Stimulated activated CD8-positive, alpha-beta memory T cell treated with anti-CD3 and anti-CD28 coated beads, Interleukin-15, amount 100 ng/mL, for 1 hour (primary cell): ENCODE measurements at regions not wholly inside any gene's neighbourhood (a gene's known extent, or its start where the extent isn't known, plus 50 kb on each side); places are given as distances from the start of the nearest gene placed in this dataset.
"Not testable (repeated sequence)": the region's sequence is repeated elsewhere in the genome, so short reads cannot be mapped to it uniquely, and the experiment has no call there.

ENCODE experiments used
- DNase-seq: peaks from one replicate; pipeline ENCODE4 v3.0.0-alpha.2; 2020; ENCODE audit warnings: low read depth

GRCh38 chr21:35398346-35398982 lies 349.4 kb upstream of the RUNX1 start:
- DNase-seq = no peak

DNA sequence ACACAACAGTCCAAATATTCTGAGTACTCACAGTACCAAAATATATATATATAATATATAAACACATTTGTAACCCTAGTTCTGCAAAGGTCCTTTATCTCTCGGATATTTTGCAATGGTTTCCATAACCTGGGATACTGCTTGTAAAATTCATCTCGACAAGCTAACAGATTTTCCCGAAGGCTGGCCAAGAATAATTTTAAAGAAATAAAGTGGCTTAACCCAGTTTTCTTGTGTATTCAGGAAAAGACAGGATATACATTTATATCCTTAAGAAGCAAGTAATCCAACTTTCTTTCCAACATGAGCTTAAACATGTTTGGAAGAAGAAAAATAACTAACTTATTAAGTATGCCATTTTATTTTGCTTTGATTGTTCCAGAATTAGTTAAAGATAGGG lies 348.7 kb upstream of the RUNX1 start:
- no peak for DNase-seq

GRCh38 chr21:35396655-35397054 lies 347.6 kb upstream of the RUNX1 start:
- DNase-seq = no peak

GRCh38 chr21:35395728-35396127 lies 346.6 kb upstream of the RUNX1 start:
- DNase-seq = no peak

DNA sequence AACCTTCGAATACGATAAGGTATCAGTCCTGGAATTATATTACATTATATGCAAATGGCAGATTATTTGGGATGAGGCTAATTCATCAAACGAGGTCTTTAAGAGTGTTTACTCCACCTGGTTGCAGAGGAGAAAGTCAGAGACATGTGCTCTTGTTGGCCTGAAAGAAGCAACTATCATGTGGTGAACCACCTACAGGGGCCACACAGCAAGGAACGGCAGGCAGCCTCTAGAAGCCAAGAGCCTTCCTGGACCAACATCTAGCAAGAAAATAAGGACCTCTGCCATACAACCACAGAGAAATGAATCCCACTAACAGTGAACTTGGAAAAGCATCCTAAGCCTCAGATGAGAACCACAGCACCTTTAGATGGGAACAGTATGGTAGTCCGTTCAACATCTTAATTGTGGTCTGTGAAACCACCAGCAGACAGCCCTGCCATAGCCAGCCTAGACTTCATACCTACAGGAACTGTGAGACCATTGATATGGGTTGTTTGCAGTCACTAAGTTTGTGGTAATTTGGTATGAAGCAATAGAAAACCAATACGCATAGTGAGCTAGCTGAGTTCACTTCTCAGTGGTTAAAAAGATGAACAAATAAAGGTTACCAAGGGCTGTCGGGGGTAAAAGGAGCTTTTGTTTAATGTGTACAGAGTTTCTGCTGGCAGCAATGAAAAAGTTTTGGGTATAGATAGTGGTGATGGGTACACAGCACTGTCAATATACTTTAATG lies 345.7 kb upstream of the RUNX1 start:
- DNase-seq = no peak

DNA sequence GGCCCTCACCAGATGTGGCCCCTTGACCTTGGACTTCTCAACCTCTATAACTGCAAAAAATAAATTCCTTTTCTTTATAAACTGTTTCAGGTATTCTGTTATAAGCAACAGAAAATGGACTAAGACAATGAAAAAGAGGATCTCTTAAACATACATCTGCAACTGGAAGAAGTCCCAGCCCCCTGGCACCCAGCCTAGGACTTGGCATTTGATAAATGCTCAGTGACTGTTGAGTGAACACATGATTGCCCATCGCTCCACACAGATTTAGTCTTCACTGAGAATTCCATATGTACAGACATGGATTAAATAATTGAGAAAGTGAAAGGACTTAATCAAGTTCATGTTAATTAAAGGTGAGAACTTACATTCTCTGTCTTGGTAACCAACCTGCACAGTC lies 344.9 kb upstream of the RUNX1 start:
- no peak for DNase-seq

GRCh38 chr21:35390013-35390776 lies 341.1 kb upstream of the RUNX1 start:
- DNase-seq = no peak

DNA sequence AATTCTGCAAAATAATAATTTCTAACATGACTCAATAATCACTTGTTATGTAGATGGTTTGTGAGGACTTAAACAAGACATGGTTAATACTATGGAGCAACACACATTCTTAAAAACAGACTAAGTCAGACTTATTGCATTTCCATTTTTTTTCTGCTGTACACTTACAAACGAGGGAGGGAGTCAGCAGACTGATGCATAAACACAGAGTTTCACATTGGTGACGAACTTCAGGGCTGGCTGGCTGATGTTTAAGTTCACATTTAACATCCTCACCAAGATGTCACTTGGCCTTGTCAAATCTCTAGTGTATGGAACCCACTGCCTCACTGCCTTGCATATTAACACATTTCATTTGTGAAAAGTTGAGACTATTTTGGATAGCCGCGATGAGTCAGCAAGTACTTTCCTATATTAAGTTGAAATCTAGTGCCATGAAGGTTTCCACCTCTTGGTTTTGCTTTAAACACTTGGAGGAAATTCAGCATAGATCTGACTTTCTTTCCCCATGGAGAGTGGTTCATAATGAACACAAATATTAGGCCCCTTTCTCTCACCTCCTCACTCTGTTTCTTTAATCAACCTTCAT lies 337.5 kb upstream of the RUNX1 start:
- DNase-seq = no peak

- DNase-seq = no peak
Measured at GRCh38 chr21:35384375-35384774, 335.3 kb upstream of the RUNX1 start.

- no peak for DNase-seq
Measured at GRCh38 chr21:35382696-35383095, 333.6 kb upstream of the RUNX1 start.

DNA sequence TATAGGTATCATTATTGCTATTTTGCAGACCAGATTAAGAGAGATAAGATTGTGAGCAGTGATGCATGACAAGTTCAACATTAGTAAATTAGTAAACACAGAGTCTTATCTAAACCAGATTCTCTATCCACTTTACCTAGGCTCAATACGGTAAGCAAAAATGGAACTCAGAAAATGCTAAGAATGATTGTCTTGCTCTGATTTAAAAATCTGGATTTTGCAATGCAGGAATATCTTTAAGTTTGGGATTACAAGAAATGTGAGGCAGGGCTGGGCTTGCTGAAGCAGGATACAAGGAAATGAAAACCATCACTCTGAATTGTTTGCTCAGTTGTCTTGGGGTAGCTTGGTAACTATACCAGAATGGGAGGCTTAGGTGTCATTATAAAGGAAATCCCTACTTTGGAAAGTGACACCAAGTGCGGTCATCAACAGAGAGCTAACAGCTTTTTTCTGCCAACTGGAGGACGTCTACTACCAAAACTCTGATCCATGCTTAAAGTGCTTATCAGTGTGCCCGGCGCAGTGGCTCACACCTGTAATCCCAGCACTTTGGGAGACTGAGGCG lies 332.7 kb upstream of the RUNX1 start:
- no peak for DNase-seq

GRCh38 chr21:35380304-35380703 lies 331.2 kb upstream of the RUNX1 start:
- not testable (repeated sequence) for DNase-seq

DNA sequence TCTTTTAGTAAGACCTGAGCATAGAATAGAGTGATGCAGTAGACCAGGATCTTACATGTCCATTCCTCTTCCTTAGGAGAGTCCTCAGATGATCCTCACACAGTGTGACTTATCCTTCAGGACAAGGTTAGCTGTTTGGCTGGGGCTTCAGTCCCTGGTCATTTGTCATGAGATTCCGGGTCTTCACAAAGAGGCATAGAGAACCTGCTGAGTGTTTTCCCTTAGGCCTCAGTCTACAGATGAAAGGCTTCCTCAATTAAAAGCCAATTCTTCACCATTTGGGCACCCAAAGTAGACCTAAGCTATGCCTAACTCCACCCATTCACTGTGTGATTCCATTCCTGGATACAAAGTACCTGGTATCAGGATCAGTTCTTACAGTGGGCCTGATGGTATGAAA lies 329.8 kb upstream of the RUNX1 start:
- no peak for DNase-seq

GRCh38 chr21:35377505-35378090 lies 328.5 kb upstream of the RUNX1 start:
- DNase-seq = no peak

DNA sequence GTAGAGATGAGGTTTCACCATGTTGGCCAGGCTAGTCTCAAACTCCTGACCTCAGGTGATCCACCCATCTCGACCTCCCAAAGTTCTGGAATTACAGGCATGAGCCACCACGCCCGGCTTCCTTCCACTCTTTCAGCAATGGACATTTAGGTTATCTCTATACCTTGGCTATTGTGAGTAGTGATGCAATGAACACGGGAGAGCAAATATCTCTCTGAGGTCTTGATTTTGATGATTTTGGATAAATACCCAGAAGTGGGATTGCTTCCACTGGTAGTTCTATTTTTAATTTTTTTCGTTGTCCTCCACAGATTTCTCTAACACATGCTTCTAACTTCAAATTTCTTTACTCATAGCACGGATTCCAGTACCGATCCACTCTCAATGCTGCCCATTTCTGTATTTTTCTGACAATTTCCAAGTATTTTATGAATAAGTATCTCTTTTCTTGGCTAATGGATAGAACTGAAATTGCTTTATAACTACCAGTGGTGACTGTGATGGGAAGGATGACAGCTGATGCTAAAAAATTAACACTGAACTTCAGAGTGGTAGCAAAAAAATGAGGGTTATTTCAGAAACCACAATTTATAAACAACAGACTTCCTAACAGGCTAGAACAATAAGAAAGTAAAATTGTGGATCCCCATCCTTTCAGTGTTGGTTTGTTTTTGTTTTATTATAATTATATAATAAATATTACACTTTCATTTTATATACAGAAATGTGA lies 327.5 kb upstream of the RUNX1 start:
- no peak for DNase-seq

GRCh38 chr21:35375115-35375514 lies 326.0 kb upstream of the RUNX1 start:
- no peak for DNase-seq

- no peak for DNase-seq
Measured at GRCh38 chr21:35373998-35374397, 324.9 kb upstream of the RUNX1 start.

DNA sequence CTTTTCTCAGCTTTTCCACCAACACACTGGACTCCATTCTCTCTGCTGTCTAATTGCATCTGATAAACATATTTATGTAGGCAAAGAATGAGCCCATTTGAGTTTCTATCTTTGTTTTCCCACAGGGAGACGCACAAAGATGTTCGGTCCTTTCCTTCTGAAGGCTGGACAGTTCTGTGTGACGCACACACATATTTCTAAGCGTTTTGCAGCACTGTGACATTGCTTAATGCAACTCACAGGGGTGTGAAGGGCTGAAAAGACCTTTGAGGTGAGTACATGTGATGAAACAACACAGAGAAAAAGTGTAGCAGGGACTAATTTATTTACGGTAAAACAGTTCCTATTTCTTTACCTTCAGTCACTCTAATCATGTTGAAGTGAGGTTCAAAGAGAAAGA lies 323.1 kb upstream of the RUNX1 start:
- DNase-seq = no peak

- DNase-seq = no peak
Measured at GRCh38 chr21:35370671-35371070, 321.6 kb upstream of the RUNX1 start.

DNA sequence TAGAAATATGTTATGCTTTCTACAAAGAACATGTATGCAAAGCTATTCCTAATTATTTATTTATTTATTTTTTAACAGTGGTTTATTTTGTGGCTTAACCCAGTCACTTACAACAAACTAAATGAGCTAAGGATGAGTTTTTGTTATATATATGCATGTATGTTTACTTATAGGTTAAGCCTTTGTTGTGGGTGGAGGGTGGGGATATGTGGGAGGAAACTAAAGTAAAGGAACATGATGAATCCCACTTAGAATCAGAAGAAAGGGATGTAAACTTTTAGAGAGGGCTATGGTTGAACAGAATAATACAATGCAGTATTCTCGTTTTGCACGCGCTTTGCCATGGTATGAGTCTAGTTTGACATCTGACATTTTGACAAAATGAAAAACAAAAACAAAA lies 321.0 kb upstream of the RUNX1 start:
- DNase-seq = no peak

GRCh38 chr21:35368326-35368725 lies 319.2 kb upstream of the RUNX1 start:
- DNase-seq = no peak
